ENCODE measurements at regions not wholly inside any gene's neighbourhood (a gene's known extent, or its start where the extent isn't known, plus 50 kb on each side); places are given as distances from the start of the nearest gene placed in this dataset.

- ChIA-PET POLR2A (ENCODE audit: low non-redundant PET) (no interaction called here), CTCF (no interaction called here)
- Histone ChIP-seq H3K9me3 (ENCODE audit: low read depth, low read length, poor library complexity, severe bottlenecking) (no peaks in the 10 kb centered on the region), H3K36me3 (ENCODE audit: insufficient read depth, low read length, poor library complexity, severe bottlenecking) (no peaks in the 10 kb centered on the region), H3K4me1 (ENCODE audit: insufficient read depth, low read length, poor library complexity, severe bottlenecking) (no peaks in the 10 kb centered on the region), H3K4me3 (ENCODE audit: low read depth, low read length, poor library complexity, severe bottlenecking) (no peak overlapping the region), H3K27me3 (replicated peaks; ENCODE audit: insufficient read depth, low read depth, low read length, poor library complexity) (no peaks in the 10 kb centered on the region), H3K27ac (ENCODE audit: low read depth, low read length, poor library complexity, severe bottlenecking) (no peak overlapping the region)
- DNase-seq (ENCODE audit: low spot score) = no peak
- intact Hi-C loops (cut with micrococcal nuclease; ENCODE audit: unreplicated experiment) = no loop called here
- no TSS peak for BruUV-seq (replicated peaks)
- TF ChIP-seq, protein P1, sequence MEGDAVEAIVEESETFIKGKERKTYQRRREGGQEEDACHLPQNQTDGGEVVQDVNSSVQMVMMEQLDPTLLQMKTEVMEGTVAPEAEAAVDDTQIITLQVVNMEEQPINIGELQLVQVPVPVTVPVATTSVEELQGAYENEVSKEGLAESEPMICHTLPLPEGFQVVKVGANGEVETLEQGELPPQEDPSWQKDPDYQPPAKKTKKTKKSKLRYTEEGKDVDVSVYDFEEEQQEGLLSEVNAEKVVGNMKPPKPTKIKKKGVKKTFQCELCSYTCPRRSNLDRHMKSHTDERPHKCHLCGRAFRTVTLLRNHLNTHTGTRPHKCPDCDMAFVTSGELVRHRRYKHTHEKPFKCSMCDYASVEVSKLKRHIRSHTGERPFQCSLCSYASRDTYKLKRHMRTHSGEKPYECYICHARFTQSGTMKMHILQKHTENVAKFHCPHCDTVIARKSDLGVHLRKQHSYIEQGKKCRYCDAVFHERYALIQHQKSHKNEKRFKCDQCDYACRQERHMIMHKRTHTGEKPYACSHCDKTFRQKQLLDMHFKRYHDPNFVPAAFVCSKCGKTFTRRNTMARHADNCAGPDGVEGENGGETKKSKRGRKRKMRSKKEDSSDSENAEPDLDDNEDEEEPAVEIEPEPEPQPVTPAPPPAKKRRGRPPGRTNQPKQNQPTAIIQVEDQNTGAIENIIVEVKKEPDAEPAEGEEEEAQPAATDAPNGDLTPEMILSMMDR (conservative IDR thresholded peaks at IDR 0.05; ENCODE audit: low read depth, low read length) = no peak
- no peak for TF ChIP-seq EZH2 (IDR thresholded peaks at IDR 0.05; ENCODE audit: borderline replicate concordance, low read depth, low read length, poor library complexity, severe bottlenecking)
Observed at GRCh38 chr6:54491431-54491830, 183.2 kb downstream of the TINAG start.

- no peak overlapping the region for H3K4me3 ChIP-seq (ENCODE audit: low read depth, low read length, poor library complexity, severe bottlenecking)
- DNase-seq (ENCODE audit: low spot score) = no peak
- H3K27ac ChIP-seq (ENCODE audit: low read depth, low read length, poor library complexity, severe bottlenecking) = no peak overlapping the region
- BruUV-seq (replicated peaks) = no TSS peak
- ChIA-PET CTCF (interaction anchor here (1.0 kb wide), 1 partner anchor 783 kb away, joined by 3 read pairs; no protein-coding TSS in a partner anchor), POLR2A (ENCODE audit: low non-redundant PET) (no interaction called here)
- no peaks in the 10 kb centered on the region for H3K36me3 ChIP-seq (ENCODE audit: insufficient read depth, low read length, poor library complexity, severe bottlenecking)
- no peaks in the 10 kb centered on the region for H3K4me1 ChIP-seq (ENCODE audit: insufficient read depth, low read length, poor library complexity, severe bottlenecking)
- no peaks in the 10 kb centered on the region for H3K9me3 ChIP-seq (ENCODE audit: low read depth, low read length, poor library complexity, severe bottlenecking)
- TF ChIP-seq, protein P1 (conservative IDR thresholded peaks at IDR 0.05; ENCODE audit: low read depth, low read length) = no peak
- no peak for TF ChIP-seq EZH2 (IDR thresholded peaks at IDR 0.05; ENCODE audit: borderline replicate concordance, low read depth, low read length, poor library complexity, severe bottlenecking)
- intact Hi-C loops (cut with micrococcal nuclease; ENCODE audit: unreplicated experiment) = no loop called here
- H3K27me3 ChIP-seq (replicated peaks; ENCODE audit: insufficient read depth, low read depth, low read length, poor library complexity) = no peaks in the 10 kb centered on the region
Observed at GRCh38 chr6:54493138-54493537, 184.9 kb downstream of the TINAG start.

DNA sequence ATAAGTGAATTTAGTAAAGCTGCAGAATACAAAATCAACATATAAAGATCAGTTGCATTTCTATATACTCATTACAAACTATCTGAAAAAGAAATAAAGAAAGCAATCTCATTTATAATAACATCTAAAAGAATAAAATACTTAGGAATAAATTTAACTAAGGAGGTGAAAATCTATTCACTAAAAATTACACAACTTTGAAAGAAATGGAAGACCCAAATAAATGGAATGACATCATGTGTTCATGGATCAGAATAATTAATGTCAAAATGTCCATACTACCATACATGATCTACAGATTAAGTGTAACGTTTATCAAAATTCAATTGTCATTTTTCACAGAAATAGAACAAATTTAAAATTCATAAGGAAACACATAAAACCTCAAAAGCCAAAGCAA is 194.9 kb downstream of the TINAG start:
- intact Hi-C loops (cut with micrococcal nuclease; ENCODE audit: unreplicated experiment) = no loop called here
- H3K27me3 ChIP-seq (replicated peaks; ENCODE audit: insufficient read depth, low read depth, low read length, poor library complexity) = no peaks in the 10 kb centered on the region
- ChIA-PET CTCF (no interaction called here), POLR2A (ENCODE audit: low non-redundant PET) (no interaction called here)
- no peak overlapping the region for H3K27ac ChIP-seq (ENCODE audit: low read depth, low read length, poor library complexity, severe bottlenecking)
- no peaks in the 10 kb centered on the region for H3K4me1 ChIP-seq (ENCODE audit: insufficient read depth, low read length, poor library complexity, severe bottlenecking)
- no peak overlapping the region for H3K4me3 ChIP-seq (ENCODE audit: low read depth, low read length, poor library complexity, severe bottlenecking)
- no TSS peak for BruUV-seq (replicated peaks)
- H3K36me3 ChIP-seq (ENCODE audit: insufficient read depth, low read length, poor library complexity, severe bottlenecking) = no peaks in the 10 kb centered on the region
- H3K9me3 ChIP-seq (ENCODE audit: low read depth, low read length, poor library complexity, severe bottlenecking) = no peaks in the 10 kb centered on the region
- TF ChIP-seq EZH2 (IDR thresholded peaks at IDR 0.05; ENCODE audit: borderline replicate concordance, low read depth, low read length, poor library complexity, severe bottlenecking) = no peak
- TF ChIP-seq, protein P1 (conservative IDR thresholded peaks at IDR 0.05; ENCODE audit: low read depth, low read length) = no peak
- DNase-seq (ENCODE audit: low spot score) = no peak
